Sigmoid colon (tissue), 6 donors: ENCODE measurements at regions not wholly inside any gene's neighbourhood (a gene's known extent, or its start where the extent isn't known, plus 50 kb on each side); places are given as distances from the start of the nearest gene placed in this dataset.

ENCODE experiments used
- DNase-seq: peaks from one replicate; pipeline ENCODE4 v3.0.0-alpha.2; 2019
- H3K27ac ChIP-seq, 4 donors: fragments of 200-600 bp; sonication (generic); one replicate each; pipeline ENCODE4 v1.5.1; 2016 to 2019; ENCODE audit warnings: mild to moderate bottlenecking in 1 of 4
- H3K27me3 ChIP-seq, 3 donors: fragments of 200-600 bp; sonication (generic); one replicate each; pipeline ENCODE4 v1.5.1; 2019; ENCODE audit warnings: mild to moderate bottlenecking in 1 of 3
- H3K36me3 ChIP-seq, 4 donors: fragments of 200-600 bp; sonication (generic); one replicate each; pipeline ENCODE4 v1.5.1; 2016 to 2019
- H3K4me1 ChIP-seq, 4 donors: fragments of 200-600 bp; sonication (generic); one replicate each; pipeline ENCODE4 v1.5.1; 2017 to 2019
- H3K4me3 ChIP-seq, 4 donors: fragments of 200-600 bp; sonication (generic); one replicate each; pipeline ENCODE4 v1.5.1; 2017 to 2019; ENCODE audit warnings: mild to moderate bottlenecking in 2 of 4, moderate library complexity in 1 of 4
- H3K9me3 ChIP-seq, 4 donors: fragments of 200-600 bp in 3 of 4; sonication (generic) in 3 of 4; one replicate each; pipeline versions ENCODE4 v1.5.1 to v1.6.1; 2013 to 2019
- CTCF ChIP-seq, 4 experiments: fragments of 450-650 bp in 3 of 4; fragments of 200-600 bp in 1 of 4; IDR thresholded peaks; one replicate each; pipeline ENCODE4 v1.5.1; 2016 to 2019; ENCODE audit warnings: antibody characterized with exemption in 4 of 4, mild to moderate bottlenecking in 3 of 4, moderate library complexity in 2 of 4
- EP300 ChIP-seq, 4 donors: sonication (generic); formaldehyde crosslinking; IDR thresholded peaks; one replicate each; pipeline ENCODE4 v1.6.1; 2017; ENCODE audit warnings: antibody characterized with exemption in 4 of 4
- POLR2A ChIP-seq, 2 donors: fragments of 450-650 bp; IDR thresholded peaks; one replicate each; pipeline ENCODE4 v1.6.1; 2016; ENCODE audit warnings: antibody characterized with exemption in 2 of 2, mild to moderate bottlenecking in 2 of 2, moderate library complexity in 2 of 2
- POLR2AphosphoS5 ChIP-seq, 4 donors: sonication (generic); formaldehyde crosslinking; IDR thresholded peaks; one replicate each; pipeline ENCODE4 v1.6.1; 2017; ENCODE audit warnings: antibody characterized with exemption in 4 of 4
- WGBS, 2 donors: extraction: QIAGEN DNeasy Blood & Tissue Kit; methylation state at CpG; one replicate each; pipeline ENCODE4 v1.1.7; 2013; 5-methylcytosine and 5-hydroxymethylcytosine counted together
- intact Hi-C: fragments of 100-400 bp; cut with DNase I; formaldehyde crosslinking; loops from one replicate; pipeline ENCODE4 v1.15.1; 2023
- donor health status: healthy with polysubstance abuse.
- donor health status: healthy.

DNA sequence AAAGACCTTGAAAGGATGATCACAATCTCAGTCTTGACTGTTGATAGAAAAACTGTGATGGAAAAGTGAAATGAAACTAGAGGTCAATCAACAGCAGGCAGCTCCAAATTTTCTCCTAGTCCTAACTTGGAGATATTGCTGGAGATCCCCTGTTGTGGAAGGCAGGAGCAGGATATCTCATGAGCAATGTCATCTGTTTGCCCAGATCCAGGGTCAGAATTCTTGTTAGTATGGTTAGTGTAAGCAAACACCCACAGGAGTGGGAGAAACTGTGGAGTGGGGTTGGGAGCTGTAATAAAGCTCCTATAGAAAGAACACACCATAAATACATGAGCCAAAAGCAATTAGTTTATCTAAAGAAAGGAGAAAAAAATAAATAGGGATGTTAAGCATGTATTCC lies 169.0 kb downstream of the AKR1D1 start:
- TF ChIP-seq CTCF (IDR thresholded peaks at IDR 0.05) (no peak), POLR2AphosphoS5 (IDR thresholded peaks at IDR 0.05) (no peak), EP300 (IDR thresholded peaks at IDR 0.05) (no peak), POLR2A (IDR thresholded peaks at IDR 0.05) (no peak)
- DNase-seq: no peak
- Histone ChIP-seq H3K27ac (no peak overlapping the region), H3K4me3 (no peak overlapping the region), H3K4me1 (no peaks in the 10 kb centered on the region), H3K36me3 (no peaks in the 10 kb centered on the region), H3K9me3 (no peaks in the 10 kb centered on the region), H3K27me3 (no peaks in the 10 kb centered on the region)
- intact Hi-C loops: no loop called here

DNA sequence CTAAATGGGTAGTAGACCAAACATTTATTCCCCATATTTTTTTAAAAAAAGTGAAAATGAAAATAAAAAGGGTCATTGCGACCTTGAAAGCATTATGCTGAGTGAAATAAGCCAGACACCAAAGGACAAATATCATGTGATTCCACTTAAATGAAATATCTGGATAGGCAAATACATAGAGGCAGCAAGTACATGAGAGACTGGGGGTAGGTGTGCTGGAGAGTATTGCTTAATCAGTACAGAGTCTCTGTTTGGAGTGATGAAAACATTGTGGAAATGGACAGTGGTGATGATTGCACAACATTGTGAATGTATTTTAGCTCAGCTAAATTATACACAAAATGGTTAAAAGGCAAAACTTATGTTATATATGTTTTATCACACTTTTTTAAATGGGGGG lies 169.4 kb downstream of the AKR1D1 start:
- no peak overlapping the region for H3K4me3 ChIP-seq
- no peaks in the 10 kb centered on the region for H3K27me3 ChIP-seq
- DNase-seq: no peak
- H3K36me3 ChIP-seq: no peaks in the 10 kb centered on the region
- H3K27ac ChIP-seq: no peak overlapping the region
- WGBS, 2 donors: 92 to 93% methylated on average over 1 of the region's 1 CpG
- H3K9me3 ChIP-seq: no peaks in the 10 kb centered on the region
- no peaks in the 10 kb centered on the region for H3K4me1 ChIP-seq
- TF ChIP-seq EP300 (IDR thresholded peaks at IDR 0.05) (no peak), CTCF (IDR thresholded peaks at IDR 0.05) (no peak), POLR2AphosphoS5 (IDR thresholded peaks at IDR 0.05) (no peak), POLR2A (IDR thresholded peaks at IDR 0.05) (no peak)
- intact Hi-C loops: no loop called here

GRCh38 chr7:138246428-138246827 lies 170.2 kb downstream of the AKR1D1 start:
- WGBS, 2 donors: 75 to 84% methylated on average over 5 of the region's 5 CpGs
- intact Hi-C loops: no loop called here
- no peak overlapping the region for H3K27ac ChIP-seq

DNA sequence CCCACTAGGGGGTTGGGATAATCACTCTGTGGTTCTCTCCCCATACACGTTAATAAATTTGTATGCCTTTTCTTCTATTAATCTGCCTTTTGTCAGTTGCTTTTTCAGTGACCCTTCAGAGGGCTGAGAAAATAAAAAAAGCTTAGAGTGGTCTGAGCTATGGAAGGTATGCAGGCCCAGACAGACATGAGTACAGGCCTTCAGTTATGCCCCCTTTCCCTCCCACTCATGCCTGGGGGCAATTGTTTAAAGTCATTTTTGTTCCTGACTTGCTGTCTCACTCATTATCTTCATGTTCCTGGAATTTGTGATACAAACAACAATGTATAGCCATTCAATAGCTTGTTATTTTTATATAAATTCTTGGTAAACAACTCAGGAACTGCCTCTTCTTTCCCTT lies 170.8 kb downstream of the AKR1D1 start:
- H3K36me3 ChIP-seq: no peaks in the 10 kb centered on the region
- H3K9me3 ChIP-seq: no peaks in the 10 kb centered on the region
- no peaks in the 10 kb centered on the region for H3K27me3 ChIP-seq
- no peak overlapping the region for H3K27ac ChIP-seq
- H3K4me3 ChIP-seq: no peak overlapping the region
- TF ChIP-seq POLR2A (IDR thresholded peaks at IDR 0.05) (no peak), CTCF (IDR thresholded peaks at IDR 0.05) (no peak), POLR2AphosphoS5 (IDR thresholded peaks at IDR 0.05) (no peak), EP300 (IDR thresholded peaks at IDR 0.05) (no peak)
- DNase-seq: no peak
- H3K4me1 ChIP-seq: no peaks in the 10 kb centered on the region
- 72 to 91% methylated on average over 1 of the region's 1 CpG for WGBS, 2 donors
- intact Hi-C loops: no loop called here

More at GRCh38 chr7:138246428-138246827, 170.2 kb downstream of the AKR1D1 start:
- no peak overlapping the region for H3K4me3 ChIP-seq
- H3K27me3 ChIP-seq: no peaks in the 10 kb centered on the region
- TF ChIP-seq EP300 (IDR thresholded peaks at IDR 0.05) (no peak), POLR2A (IDR thresholded peaks at IDR 0.05) (no peak), CTCF (IDR thresholded peaks at IDR 0.05) (no peak), POLR2AphosphoS5 (IDR thresholded peaks at IDR 0.05) (no peak)
- no peaks in the 10 kb centered on the region for H3K9me3 ChIP-seq
- H3K36me3 ChIP-seq: no peaks in the 10 kb centered on the region
- DNase-seq: no peak
- H3K4me1 ChIP-seq: no peaks in the 10 kb centered on the region

- Histone ChIP-seq H3K36me3 (no peaks in the 10 kb centered on the region), H3K27ac (no peak overlapping the region), H3K27me3 (no peaks in the 10 kb centered on the region), H3K9me3 (no peaks in the 10 kb centered on the region), H3K4me1 (no peaks in the 10 kb centered on the region), H3K4me3 (no peak overlapping the region)
- 82 to 89% methylated on average over 9 of the region's 9 CpGs for WGBS, 2 donors
- no peak for DNase-seq
- intact Hi-C loops: no loop called here
- TF ChIP-seq POLR2AphosphoS5 (IDR thresholded peaks at IDR 0.05) (no peak), POLR2A (IDR thresholded peaks at IDR 0.05) (no peak), CTCF (IDR thresholded peaks at IDR 0.05) (no peak), EP300 (IDR thresholded peaks at IDR 0.05) (no peak)
These were observed 171.5 kb downstream of the AKR1D1 start for GRCh38 chr7:138247568-138248333.
